Kidney (tissue), 13 donors: ENCODE measurements at regions not wholly inside any gene's neighbourhood (a gene's known extent, or its start where the extent isn't known, plus 50 kb on each side); places are given as distances from the start of the nearest gene placed in this dataset.
"Not testable (repeated sequence)": the region's sequence is repeated elsewhere in the genome, so short reads cannot be mapped to it uniquely, and the experiment has no call there.

ENCODE experiments used
- DNase-seq, 5 donors: peaks; one replicate each; pipeline ENCODE4 v3.0.0-alpha.2; 2013 to 2020
- FAIRE-seq: peaks from 2 replicates; lab custom pipeline; 2012; peaks lifted over from hg19 to GRCh38; lab: Jason Lieb, UNC
- H3K27ac ChIP-seq, 2 donors: one replicate each; pipeline ENCODE4 v1.7.0; 2013; ENCODE audit warnings: low read depth in 2 of 2, low read length in 2 of 2, inconsistent platforms in 1 of 2
- H3K27me3 ChIP-seq: one replicate; pipeline ENCODE4 v1.7.1; 2013; ENCODE audit warnings: low read length, inconsistent platforms; ENCODE audit not compliant: control insufficient read depth, insufficient read depth
- H3K36me3 ChIP-seq, 3 donors: one replicate each; pipeline versions ENCODE4 v1.7.0 to v1.7.1; 2013; ENCODE audit warnings: low read length in 3 of 3, control low read depth in 1 of 3, inconsistent platforms in 1 of 3; ENCODE audit not compliant: insufficient read depth in 3 of 3, control insufficient read depth in 2 of 3
- H3K4me1 ChIP-seq, 3 donors: one replicate each; pipeline versions ENCODE4 v1.7.0 to v1.7.1; 2013; ENCODE audit warnings: low read length in 3 of 3, inconsistent platforms in 1 of 3, low read depth in 1 of 3; ENCODE audit not compliant: control insufficient read depth in 2 of 3, insufficient read depth in 2 of 3
- H3K4me3 ChIP-seq, 3 donors: one replicate each; pipeline versions ENCODE4 v1.7.0 to v1.8.1; 2013; ENCODE audit warnings: low read length in 3 of 3, control low read depth in 1 of 3, inconsistent platforms in 1 of 3
- H3K9ac ChIP-seq, 3 donors: one replicate each; pipeline versions ENCODE4 v1.7.0 to v1.7.1; 2013; ENCODE audit warnings: low read length in 3 of 3, control low read depth in 1 of 3, inconsistent platforms in 1 of 3
- H3K9me3 ChIP-seq, 3 donors: one replicate each; pipeline versions ENCODE4 v1.7.0 to v1.7.1; 2013; ENCODE audit warnings: low read length in 3 of 3, control low read depth in 1 of 3, inconsistent platforms in 1 of 3; ENCODE audit not compliant: control insufficient read depth in 2 of 3, insufficient read depth in 1 of 3
- intact Hi-C: fragments of 100-400 bp; cut with DNase I; formaldehyde crosslinking; loops from one replicate; pipeline ENCODE4 v1.11.1; 2022
- TF ChIP-seq, protein P1 (sequence below): IDR thresholded peaks from 3 replicates; pipeline ENCODE4 v1.5.1; 2012; ENCODE audit warnings: mild to moderate bottlenecking, moderate library complexity, borderline replicate concordance; ENCODE audit not compliant: insufficient read depth; ENCODE audit errors: extremely low read depth
- donor health status: control.
- donor health status: control.
- donor health status: control.
- donor health status: control.
- donor health status: control.
- donor health status: DM: yes; HTN: yes; CAD: no.
- donor health status: Normal renal cell carcinoma (clear cell type).

DNA sequence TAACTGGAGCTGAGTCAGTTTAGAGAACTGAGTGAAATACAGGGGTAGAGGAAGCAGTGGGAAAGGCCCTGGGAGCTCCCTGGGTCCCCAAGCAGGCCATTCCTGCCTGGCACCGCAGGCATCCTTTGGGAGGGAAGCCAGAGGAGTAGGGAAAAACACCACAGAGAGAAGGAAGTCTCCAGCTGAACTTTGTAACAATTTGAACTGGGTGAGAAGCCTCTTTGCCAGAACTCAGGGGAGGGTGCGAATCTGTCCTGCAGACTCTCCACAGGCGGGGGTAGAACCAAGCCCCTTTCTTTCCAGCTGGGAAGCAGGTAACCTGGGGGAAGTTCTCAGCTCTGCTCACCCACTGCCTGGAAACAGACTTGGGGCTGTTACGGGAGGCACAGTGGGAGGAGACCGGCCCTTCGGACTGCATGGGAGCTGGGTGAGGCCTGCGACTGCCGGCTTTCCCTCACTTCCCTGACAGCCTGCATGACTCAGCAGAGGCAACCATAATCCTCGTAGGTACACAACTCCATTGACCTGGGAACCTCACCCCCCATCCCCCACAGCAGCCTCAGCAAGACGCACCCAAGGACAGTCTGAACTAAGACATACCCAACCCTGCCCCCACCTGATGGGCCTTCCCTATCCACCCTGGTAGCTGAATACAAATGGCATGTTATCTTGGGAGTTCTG, 110.1 kb downstream of the ARHGAP11B start:
- H3K27ac ChIP-seq, H3K27me3 ChIP-seq, H3K9me3 ChIP-seq, H3K36me3 ChIP-seq, intact Hi-C loops, H3K4me1 ChIP-seq, FAIRE-seq, H3K9ac ChIP-seq, H3K4me3 ChIP-seq, DNase-seq: not testable (repeated sequence)

DNA sequence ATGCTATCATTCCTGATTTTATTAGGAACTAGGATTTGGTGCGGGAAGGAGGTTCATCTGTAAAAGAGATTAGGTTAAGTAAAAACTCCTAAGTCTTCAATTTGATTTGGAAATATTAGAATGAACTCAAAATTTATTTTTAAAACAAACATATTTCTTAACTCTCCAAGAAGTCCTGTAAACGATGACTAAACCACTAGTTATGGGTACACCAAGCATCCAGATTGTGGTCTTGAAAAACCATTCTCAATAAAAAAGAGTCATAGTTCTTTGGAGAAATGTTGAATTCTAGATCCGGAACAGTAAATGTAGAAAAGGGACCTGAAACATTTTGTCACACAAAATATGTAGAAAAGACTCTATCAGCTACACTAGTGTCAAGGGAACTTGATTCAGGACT, 116.9 kb downstream of the ARHGAP11B start:
- H3K27me3 ChIP-seq, H3K36me3 ChIP-seq, FAIRE-seq, H3K4me3 ChIP-seq, H3K9ac ChIP-seq, DNase-seq, H3K27ac ChIP-seq, H3K4me1 ChIP-seq, intact Hi-C loops, H3K9me3 ChIP-seq: not testable (repeated sequence)

DNA sequence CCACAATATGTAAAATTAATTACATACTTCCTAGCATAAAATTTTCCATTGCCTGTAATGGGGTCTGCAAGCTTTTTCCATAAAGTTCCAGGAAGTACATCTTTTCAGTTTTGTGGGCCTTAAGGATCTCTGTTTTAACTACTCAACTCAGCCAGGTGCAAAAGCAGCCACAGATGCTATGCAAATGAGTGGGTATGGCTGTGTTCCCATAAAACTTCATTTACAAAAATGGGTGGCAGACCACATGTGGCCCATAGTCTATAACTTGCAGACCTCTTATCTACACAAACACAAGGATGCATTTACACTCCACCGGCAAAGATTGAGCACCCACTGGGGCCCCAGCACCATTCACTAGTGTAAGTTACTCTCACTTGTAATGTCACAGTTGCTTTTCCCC, 123.1 kb downstream of the ARHGAP11B start:
- intact Hi-C loops, H3K9ac ChIP-seq, DNase-seq, H3K27me3 ChIP-seq, H3K9me3 ChIP-seq, H3K4me1 ChIP-seq, FAIRE-seq, H3K36me3 ChIP-seq, H3K27ac ChIP-seq, H3K4me3 ChIP-seq: not testable (repeated sequence)

DNA sequence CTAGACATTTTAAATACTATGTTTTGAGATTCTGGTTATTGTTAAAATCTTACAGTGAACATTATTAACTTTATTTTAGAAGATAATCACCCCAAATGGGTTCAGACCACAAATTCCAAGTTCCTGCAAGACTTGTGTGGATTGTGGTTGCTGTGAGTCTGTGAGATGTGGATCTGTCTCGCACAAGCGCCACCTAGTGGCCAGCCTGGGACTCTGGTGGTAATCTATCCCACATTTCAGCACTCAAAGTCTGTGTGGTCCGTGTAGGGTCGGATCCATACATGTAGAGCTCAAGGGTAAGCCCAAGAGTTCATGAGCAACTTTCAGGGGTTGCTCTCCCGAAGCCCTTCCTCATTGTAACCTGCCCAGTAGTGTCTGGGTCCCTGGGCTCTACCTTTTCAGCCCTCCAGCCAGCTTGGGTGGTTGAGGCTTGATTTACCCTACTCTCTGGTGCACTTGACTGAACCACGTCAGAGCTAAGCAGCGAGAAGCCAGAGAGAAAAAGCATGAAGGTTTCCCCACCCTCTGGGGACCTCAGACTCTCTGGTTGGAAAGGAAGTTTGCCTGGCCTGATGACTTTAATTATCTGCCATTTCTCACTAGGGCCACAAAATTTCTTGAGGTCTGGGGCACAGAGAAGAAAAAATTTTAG, 129.2 kb downstream of the ARHGAP11B start:
- peak; percentile 92 for FAIRE-seq
- H3K36me3 ChIP-seq, intact Hi-C loops, H3K27me3 ChIP-seq, H3K4me1 ChIP-seq, H3K9ac ChIP-seq, H3K4me3 ChIP-seq, H3K9me3 ChIP-seq, H3K27ac ChIP-seq: not testable (repeated sequence)
- peak in 1 of 5 donors; percentile 88 for DNase-seq
- TF ChIP-seq, protein P1, sequence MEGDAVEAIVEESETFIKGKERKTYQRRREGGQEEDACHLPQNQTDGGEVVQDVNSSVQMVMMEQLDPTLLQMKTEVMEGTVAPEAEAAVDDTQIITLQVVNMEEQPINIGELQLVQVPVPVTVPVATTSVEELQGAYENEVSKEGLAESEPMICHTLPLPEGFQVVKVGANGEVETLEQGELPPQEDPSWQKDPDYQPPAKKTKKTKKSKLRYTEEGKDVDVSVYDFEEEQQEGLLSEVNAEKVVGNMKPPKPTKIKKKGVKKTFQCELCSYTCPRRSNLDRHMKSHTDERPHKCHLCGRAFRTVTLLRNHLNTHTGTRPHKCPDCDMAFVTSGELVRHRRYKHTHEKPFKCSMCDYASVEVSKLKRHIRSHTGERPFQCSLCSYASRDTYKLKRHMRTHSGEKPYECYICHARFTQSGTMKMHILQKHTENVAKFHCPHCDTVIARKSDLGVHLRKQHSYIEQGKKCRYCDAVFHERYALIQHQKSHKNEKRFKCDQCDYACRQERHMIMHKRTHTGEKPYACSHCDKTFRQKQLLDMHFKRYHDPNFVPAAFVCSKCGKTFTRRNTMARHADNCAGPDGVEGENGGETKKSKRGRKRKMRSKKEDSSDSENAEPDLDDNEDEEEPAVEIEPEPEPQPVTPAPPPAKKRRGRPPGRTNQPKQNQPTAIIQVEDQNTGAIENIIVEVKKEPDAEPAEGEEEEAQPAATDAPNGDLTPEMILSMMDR = peak; percentile 59

DNA sequence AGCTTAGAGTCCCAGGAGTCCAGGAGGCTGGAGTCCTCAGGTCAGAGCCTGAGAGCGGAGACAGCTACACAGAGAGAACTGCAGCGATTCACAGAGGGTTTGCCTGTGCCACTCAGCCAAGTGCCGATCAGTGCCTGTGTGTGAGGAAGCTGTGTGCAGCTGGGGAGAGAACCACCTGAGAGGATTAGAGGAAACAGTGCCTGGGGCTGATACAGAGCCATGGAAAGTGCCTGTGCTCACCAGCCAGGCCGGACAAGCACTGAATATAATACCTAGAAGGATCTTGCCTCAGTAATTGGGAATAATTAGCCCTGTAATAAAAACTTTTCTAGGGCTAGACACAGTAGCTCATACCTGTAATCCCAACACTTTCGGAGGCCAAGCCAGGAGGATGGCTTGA, 134.7 kb downstream of the ARHGAP11B start:
- intact Hi-C loops, H3K4me3 ChIP-seq, H3K9ac ChIP-seq, H3K9me3 ChIP-seq, H3K36me3 ChIP-seq, FAIRE-seq, H3K27ac ChIP-seq, DNase-seq, H3K4me1 ChIP-seq, H3K27me3 ChIP-seq: not testable (repeated sequence)

DNA sequence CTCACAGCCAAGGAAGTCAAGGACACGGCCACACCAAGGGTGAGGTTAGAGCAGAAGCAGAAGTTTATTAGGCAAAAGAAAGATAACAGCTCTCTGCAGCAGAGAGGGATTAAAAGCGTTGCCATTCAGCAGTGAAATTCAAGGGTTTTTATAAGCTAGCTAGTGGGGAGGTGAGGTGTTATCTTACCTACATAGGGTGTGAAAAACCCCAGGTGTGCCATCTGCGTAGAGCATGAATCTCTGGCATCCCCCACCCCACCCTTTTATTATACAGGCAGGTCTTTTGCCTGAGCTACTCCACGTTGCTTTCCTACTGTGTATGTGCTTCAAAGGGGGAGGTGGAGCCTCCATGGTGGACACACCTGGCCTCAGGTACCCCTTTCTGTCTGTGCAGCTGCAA, 135.4 kb downstream of the ARHGAP11B start:
- H3K27me3 ChIP-seq, H3K4me1 ChIP-seq, H3K27ac ChIP-seq, intact Hi-C loops, DNase-seq, H3K36me3 ChIP-seq, FAIRE-seq, H3K4me3 ChIP-seq, H3K9me3 ChIP-seq, H3K9ac ChIP-seq: not testable (repeated sequence)

DNA sequence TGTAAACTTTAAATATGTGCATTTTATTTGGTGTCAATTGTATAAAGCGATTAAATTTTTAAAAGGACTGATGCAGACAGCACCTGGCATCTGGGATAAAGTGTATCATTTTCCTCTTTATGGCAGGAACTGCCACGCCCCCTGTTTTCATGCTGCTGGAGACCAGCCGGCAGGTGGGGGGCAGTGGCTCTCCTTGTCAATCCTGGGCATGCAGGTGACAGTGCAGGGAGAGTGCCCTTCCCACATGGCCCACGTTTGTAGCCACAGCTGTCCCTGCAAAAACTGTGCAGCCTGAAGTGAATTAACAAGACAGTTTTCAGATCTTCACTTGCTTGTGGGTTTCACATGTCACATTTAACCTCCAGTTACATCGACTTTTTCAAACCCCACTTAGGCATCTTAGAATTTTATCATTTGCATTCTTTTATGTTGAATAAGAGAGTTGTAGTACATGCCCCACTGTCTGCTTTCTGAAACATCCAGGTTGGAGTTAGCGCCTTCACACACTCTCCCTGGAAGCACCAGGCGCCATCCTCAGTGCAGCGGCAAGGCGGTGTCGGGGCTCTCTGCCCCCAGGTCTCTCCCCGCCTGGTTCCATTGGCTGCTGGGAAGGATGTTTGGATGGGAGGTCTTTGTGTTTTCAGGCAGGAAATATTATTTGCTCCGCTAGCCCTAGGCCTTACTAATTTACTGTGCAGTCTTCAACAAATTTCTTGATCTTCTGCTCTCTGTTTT, 134.2 kb upstream of the FAN1 start:
- FAIRE-seq, H3K4me3 ChIP-seq, H3K9me3 ChIP-seq, H3K27me3 ChIP-seq, H3K4me1 ChIP-seq, H3K36me3 ChIP-seq, intact Hi-C loops, H3K27ac ChIP-seq, H3K9ac ChIP-seq: not testable (repeated sequence)
- peak in 1 of 5 donors; percentile 3 for DNase-seq
